ENCODE measurements at regions not wholly inside any gene's neighbourhood (a gene's known extent, or its start where the extent isn't known, plus 50 kb on each side); places are given as distances from the start of the nearest gene placed in this dataset.

GRCh38 chr1:101376121-101377083 lies 139.6 kb downstream of the S1PR1 start:
- peaks cover 6% of the 10 kb centered on the region for H3K4me1 ChIP-seq
- no peak overlapping the region for H3K4me3 ChIP-seq
- no peak for DNase-seq
- H3K27me3 ChIP-seq: no peaks in the 10 kb centered on the region
- intact Hi-C loops (cut with DNase I; ENCODE audit: low total_unique reads): no loop called here
- WGBS, 2 donors: 53 to 58% methylated on average over 8 of the region's 8 CpGs
- H3K27ac ChIP-seq: no peak overlapping the region
- H3K36me3 ChIP-seq (ENCODE audit: low read depth, missing control alignments): no peaks in the 10 kb centered on the region
- no peaks in the 10 kb centered on the region for H3K9me3 ChIP-seq
- no peak for TF ChIP-seq POLR2A (IDR thresholded peaks at IDR 0.05)
- TF ChIP-seq CTCF (IDR thresholded peaks at IDR 0.05): no peak

GRCh38 chr1:101377084-101377835 lies 140.4 kb downstream of the S1PR1 start:
- TF ChIP-seq CTCF (IDR thresholded peaks at IDR 0.05) (no peak), POLR2A (IDR thresholded peaks at IDR 0.05) (no peak)
- no peaks in the 10 kb centered on the region for H3K9me3 ChIP-seq
- peaks cover 6% of the 10 kb centered on the region for H3K4me1 ChIP-seq
- no peak overlapping the region for H3K27ac ChIP-seq
- intact Hi-C loops (cut with DNase I; ENCODE audit: low total_unique reads): no loop called here
- no peaks in the 10 kb centered on the region for H3K36me3 ChIP-seq (ENCODE audit: low read depth, missing control alignments)
- 78 to 88% methylated on average over 4 of the region's 4 CpGs for WGBS, 2 donors
- DNase-seq: no peak
- H3K27me3 ChIP-seq: no peaks in the 10 kb centered on the region
- H3K4me3 ChIP-seq: no peak overlapping the region

DNA sequence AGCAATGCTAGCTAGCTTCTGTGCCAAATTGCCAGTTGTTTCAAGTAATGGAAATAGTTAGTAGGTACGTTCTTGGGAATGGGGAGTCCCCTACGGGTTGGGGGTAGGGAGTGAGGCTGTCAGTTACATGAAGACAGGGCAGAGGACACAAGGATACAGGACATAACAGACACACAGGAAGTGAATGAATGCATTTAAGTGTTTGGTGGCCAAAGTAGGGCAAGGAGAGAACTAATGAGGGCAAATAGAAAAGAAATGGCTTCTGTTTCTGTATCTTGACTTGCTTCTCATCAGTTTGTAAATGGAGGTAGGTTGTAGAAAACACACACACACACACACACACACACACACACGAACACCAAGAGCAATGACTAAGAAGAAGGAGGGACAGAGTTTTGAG lies 142.2 kb downstream of the S1PR1 start:
- H3K4me3 ChIP-seq: no peak overlapping the region
- H3K9me3 ChIP-seq: no peaks in the 10 kb centered on the region
- peaks cover 6% of the 10 kb centered on the region for H3K4me1 ChIP-seq
- TF ChIP-seq CTCF (IDR thresholded peaks at IDR 0.05) (no peak), POLR2A (IDR thresholded peaks at IDR 0.05) (no peak)
- H3K27me3 ChIP-seq: no peaks in the 10 kb centered on the region
- 78 to 82% methylated on average over 3 of the region's 3 CpGs for WGBS, 2 donors
- no peak overlapping the region for H3K27ac ChIP-seq
- intact Hi-C loops (cut with DNase I; ENCODE audit: low total_unique reads): no loop called here
- no peak for DNase-seq
- H3K36me3 ChIP-seq (ENCODE audit: low read depth, missing control alignments): no peaks in the 10 kb centered on the region

GRCh38 chr1:101379950-101380349 lies 143.1 kb downstream of the S1PR1 start:
- 95 to 97% methylated on average over 2 of the region's 2 CpGs for WGBS, 2 donors
- H3K9me3 ChIP-seq: no peaks in the 10 kb centered on the region
- DNase-seq: no peak

More at GRCh38 chr1:101379950-101380349, 143.1 kb downstream of the S1PR1 start:
- no peak overlapping the region for H3K27ac ChIP-seq
- no peaks in the 10 kb centered on the region for H3K27me3 ChIP-seq
- TF ChIP-seq POLR2A (IDR thresholded peaks at IDR 0.05): no peak
- TF ChIP-seq CTCF (IDR thresholded peaks at IDR 0.05): no peak
- H3K4me1 ChIP-seq: peaks cover 6% of the 10 kb centered on the region
- H3K36me3 ChIP-seq (ENCODE audit: low read depth, missing control alignments): no peaks in the 10 kb centered on the region
- no peak overlapping the region for H3K4me3 ChIP-seq
- intact Hi-C loops (cut with DNase I; ENCODE audit: low total_unique reads): no loop called here
